ENCODE measurements at regions not wholly inside any gene's neighbourhood (a gene's known extent, or its start where the extent isn't known, plus 50 kb on each side); places are given as distances from the start of the nearest gene placed in this dataset.

DNA sequence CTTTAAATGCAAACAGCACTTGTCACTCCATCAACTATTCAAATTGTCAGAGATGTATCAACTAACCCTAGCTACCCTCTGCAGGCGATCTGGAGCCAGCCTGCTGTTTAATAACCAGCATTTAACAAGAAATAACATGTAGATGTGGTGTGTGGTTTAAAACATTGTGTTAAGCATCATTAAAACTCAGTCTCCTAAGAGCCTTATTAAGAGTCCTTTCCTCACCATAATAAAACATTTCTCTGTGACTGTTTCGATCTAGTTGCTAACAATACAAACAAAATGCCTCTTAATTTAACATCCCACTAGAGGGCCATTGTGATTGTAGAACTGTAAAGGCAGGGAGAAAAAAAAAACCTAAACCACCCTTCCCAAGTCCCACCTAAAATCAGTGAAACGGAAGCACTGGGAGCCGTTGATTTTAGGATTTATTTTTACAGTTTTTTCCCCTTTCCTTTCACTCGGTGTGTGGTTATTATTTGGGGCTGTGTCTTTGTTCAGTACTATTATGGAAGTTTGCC lies 708.6 kb downstream of the C4orf33 start:
- intact Hi-C loops (cut with micrococcal nuclease; ENCODE audit: unreplicated experiment), result no loop called here
- Mint-ChIP-seq H3K4me3 (ENCODE audit: unreplicated experiment) (no peak overlapping the region), H3K27me3 (ENCODE audit: insufficient read depth, unreplicated experiment) (no peaks in the 10 kb centered on the region), H3K36me3 (ENCODE audit: insufficient read depth, unreplicated experiment) (no peaks in the 10 kb centered on the region), H3K4me1 (ENCODE audit: low read depth, unreplicated experiment) (peaks cover 20% of the 10 kb centered on the region), H3K27ac (ENCODE audit: unreplicated experiment) (no peak overlapping the region), H3K9me3 (ENCODE audit: unreplicated experiment) (peaks cover 18% of the 10 kb centered on the region)
- Histone ChIP-seq H3K9me3 (no peaks in the 10 kb centered on the region), H3K36me3 (ENCODE audit: control insufficient read depth, insufficient read depth, low read length) (no peaks in the 10 kb centered on the region), H3K27me3 (replicated peaks; ENCODE audit: control insufficient read depth, insufficient read depth, low read length) (no peaks in the 10 kb centered on the region), H3K4me3 (ENCODE audit: low read depth, low read length) (no peak overlapping the region), H3K4me1 (peaks cover 24% of the 10 kb centered on the region)
- no peak for DNase-seq
- ChIA-PET CTCF (no interaction called here), POLR2A (no interaction called here)
- no TSS peak for BruUV-seq (replicated peaks)
- TF ChIP-seq CTCF (IDR thresholded peaks at IDR 0.05; ENCODE audit: insufficient read depth in 1 of 2, low read depth in 1 of 2, low read length in 1 of 2, severe bottlenecking in 1 of 2, unreplicated experiment in 1 of 2), result no peak

DNA sequence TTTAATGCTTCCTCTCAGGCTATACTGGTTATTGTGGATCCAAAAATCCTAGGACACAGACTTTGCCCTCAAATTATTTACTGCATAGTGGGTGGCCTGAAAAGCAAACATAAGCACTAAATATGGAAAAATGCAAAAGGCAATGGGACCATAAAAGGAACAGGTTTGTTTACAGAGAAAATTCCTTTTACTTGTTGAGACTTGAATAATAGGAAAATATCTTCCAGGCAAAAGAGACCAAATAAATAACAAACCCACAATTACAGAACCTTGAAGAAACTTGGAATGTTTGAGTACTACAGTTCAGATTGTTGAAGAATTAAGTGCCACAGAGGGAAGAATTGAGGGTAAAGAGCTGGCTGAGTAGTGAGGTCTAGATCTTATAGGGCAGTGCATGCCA lies 711.0 kb downstream of the C4orf33 start:
- Histone ChIP-seq H3K27me3 (replicated peaks; ENCODE audit: control insufficient read depth, insufficient read depth, low read length) (no peaks in the 10 kb centered on the region), H3K9me3 (no peaks in the 10 kb centered on the region), H3K4me1 (peaks cover 24% of the 10 kb centered on the region), H3K4me3 (ENCODE audit: low read depth, low read length) (no peak overlapping the region), H3K36me3 (ENCODE audit: control insufficient read depth, insufficient read depth, low read length) (no peaks in the 10 kb centered on the region)
- peaks cover 20% of the 10 kb centered on the region for H3K4me1 Mint-ChIP-seq (ENCODE audit: low read depth, unreplicated experiment)
- DNase-seq, result no peak
- POLR2A ChIA-PET, result no interaction called here
- H3K27me3 Mint-ChIP-seq (ENCODE audit: insufficient read depth, unreplicated experiment), result no peaks in the 10 kb centered on the region
- H3K9me3 Mint-ChIP-seq (ENCODE audit: unreplicated experiment), result peaks cover 20% of the 10 kb centered on the region
- TF ChIP-seq CTCF (IDR thresholded peaks at IDR 0.05; ENCODE audit: insufficient read depth in 1 of 2, low read depth in 1 of 2, low read length in 1 of 2, severe bottlenecking in 1 of 2, unreplicated experiment in 1 of 2), result no peak
- intact Hi-C loops (cut with micrococcal nuclease; ENCODE audit: unreplicated experiment), result loop anchor here (1.0 kb wide), 1 partner anchor 15 kb away; no protein-coding TSS in a partner anchor
- H3K4me3 Mint-ChIP-seq (ENCODE audit: unreplicated experiment), result peak overlapping the region; percentile 10
- H3K36me3 Mint-ChIP-seq (ENCODE audit: insufficient read depth, unreplicated experiment), result no peaks in the 10 kb centered on the region
- no TSS peak for BruUV-seq (replicated peaks)
- CTCF ChIA-PET, result no interaction called here
- H3K27ac Mint-ChIP-seq (ENCODE audit: unreplicated experiment), result peak overlapping the region; percentile 45

DNA sequence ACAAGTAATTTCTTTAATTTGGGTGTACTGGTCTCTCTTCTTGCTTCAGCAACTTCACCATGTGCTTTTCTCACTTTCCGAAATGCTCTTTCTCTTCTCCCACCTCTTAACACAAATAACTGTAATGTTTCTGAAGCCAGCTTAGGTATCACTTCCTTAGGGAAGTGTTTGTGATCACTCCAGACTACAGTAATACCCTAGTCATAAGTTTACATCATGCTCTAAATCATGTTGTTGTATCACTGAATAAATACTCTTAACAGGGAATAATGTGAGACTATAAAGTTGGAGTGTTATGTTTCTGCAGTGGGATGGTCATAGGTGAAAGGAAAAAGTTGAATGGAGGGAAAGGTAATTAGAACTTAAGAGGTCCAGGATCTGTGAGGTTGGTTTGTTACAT lies 712.3 kb downstream of the C4orf33 start:
- Histone ChIP-seq H3K4me1 (peaks cover 24% of the 10 kb centered on the region), H3K36me3 (ENCODE audit: control insufficient read depth, insufficient read depth, low read length) (no peaks in the 10 kb centered on the region), H3K27me3 (replicated peaks; ENCODE audit: control insufficient read depth, insufficient read depth, low read length) (no peaks in the 10 kb centered on the region), H3K9me3 (no peaks in the 10 kb centered on the region), H3K4me3 (ENCODE audit: low read depth, low read length) (no peak overlapping the region)
- H3K27ac Mint-ChIP-seq (ENCODE audit: unreplicated experiment), result no peak overlapping the region
- H3K27me3 Mint-ChIP-seq (ENCODE audit: insufficient read depth, unreplicated experiment), result no peaks in the 10 kb centered on the region
- ChIA-PET CTCF (no interaction called here), POLR2A (no interaction called here)
- BruUV-seq (replicated peaks), result no TSS peak
- DNase-seq, result no peak
- H3K4me3 Mint-ChIP-seq (ENCODE audit: unreplicated experiment), result no peak overlapping the region
- no peaks in the 10 kb centered on the region for H3K36me3 Mint-ChIP-seq (ENCODE audit: insufficient read depth, unreplicated experiment)
- TF ChIP-seq CTCF (IDR thresholded peaks at IDR 0.05; ENCODE audit: insufficient read depth in 1 of 2, low read depth in 1 of 2, low read length in 1 of 2, severe bottlenecking in 1 of 2, unreplicated experiment in 1 of 2), result no peak
- H3K9me3 Mint-ChIP-seq (ENCODE audit: unreplicated experiment), result peaks cover 20% of the 10 kb centered on the region
- intact Hi-C loops (cut with micrococcal nuclease; ENCODE audit: unreplicated experiment), result no loop called here
- H3K4me1 Mint-ChIP-seq (ENCODE audit: low read depth, unreplicated experiment), result peaks cover 20% of the 10 kb centered on the region

Data from Caco-2 (cell line).